Neural progenitor cell (in vitro differentiated cells): ENCODE measurements at regions not wholly inside any gene's neighbourhood (a gene's known extent, or its start where the extent isn't known, plus 50 kb on each side); places are given as distances from the start of the nearest gene placed in this dataset.

Source experiments
- DNase-seq: peaks from one replicate; pipeline ENCODE4 v3.0.0-alpha.2; 2016; ENCODE audit warnings: low spot score
- H2AFZ ChIP-seq: fragments of 200-600 bp; sonication (generic); replicated peaks from 2 replicates; pipeline ENCODE4 v1.6.1; 2016; ENCODE audit warnings: antibody characterized with exemption
- H3F3A ChIP-seq: fragments of 200-600 bp; sonication (generic); 2 replicates; pipeline ENCODE4 v1.6.1; 2016; ENCODE audit warnings: antibody characterized with exemption, low read depth
- H3K27ac ChIP-seq: fragments of 200-600 bp; sonication (generic); 2 replicates; pipeline ENCODE4 v1.5.1; 2016; ENCODE audit warnings: mild to moderate bottlenecking
- H3K27me3 ChIP-seq: fragments of 200-600 bp; sonication (generic); 2 replicates; pipeline ENCODE4 v1.6.1; 2016; ENCODE audit warnings: mild to moderate bottlenecking, moderate library complexity
- H3K36me3 ChIP-seq: fragments of 200-600 bp; sonication (generic); 2 replicates; pipeline ENCODE4 v1.5.1; 2016
- H3K4me1 ChIP-seq: fragments of 200-600 bp; sonication (generic); 2 replicates; pipeline ENCODE4 v1.6.1; 2016; ENCODE audit warnings: mixed run types
- H3K4me2 ChIP-seq: fragments of 200-600 bp; sonication (generic); 2 replicates; pipeline ENCODE4 v1.6.1; 2016
- H3K4me3 ChIP-seq: fragments of 200-600 bp; sonication (generic); 2 replicates; pipeline ENCODE4 v1.5.1; 2016
- H3K79me2 ChIP-seq: fragments of 200-600 bp; sonication (generic); 2 replicates; pipeline ENCODE4 v1.6.1; 2016; ENCODE audit warnings: low read depth
- H3K9ac ChIP-seq: fragments of 200-600 bp; sonication (generic); 2 replicates; pipeline ENCODE4 v1.6.1; 2016
- H3K9me3 ChIP-seq: fragments of 200-600 bp; sonication (generic); 2 replicates; pipeline ENCODE4 v1.5.1; 2016; ENCODE audit warnings: low read depth
- H4K20me1 ChIP-seq: fragments of 200-600 bp; sonication (generic); 2 replicates; pipeline ENCODE4 v1.6.1; 2016; ENCODE audit warnings: low read depth
- H3K27ac Mint-ChIP-seq: 3 replicates; pipeline ENCODE4 v1.8.0; 2021; ENCODE audit warnings: mixed read lengths
- H3K27me3 Mint-ChIP-seq: 2 replicates; pipeline ENCODE4 v1.8.0; 2022; ENCODE audit warnings: low read depth, mild to moderate bottlenecking, inconsistent platforms, moderate library complexity, mixed read lengths; ENCODE audit not compliant: insufficient read depth
- H3K36me3 Mint-ChIP-seq: 3 replicates; pipeline ENCODE4 v1.8.0; 2021; ENCODE audit warnings: mixed read lengths
- H3K4me1 Mint-ChIP-seq: 3 replicates; pipeline ENCODE4 v1.8.0; 2021; ENCODE audit warnings: mixed read lengths
- H3K4me3 Mint-ChIP-seq: 3 replicates; pipeline ENCODE4 v1.8.0; 2021; ENCODE audit warnings: mild to moderate bottlenecking, moderate library complexity, mixed read lengths
- H3K9me3 Mint-ChIP-seq: 3 replicates; pipeline ENCODE4 v1.8.0; 2020; ENCODE audit warnings: mixed read lengths
- CTCF ChIP-seq: fragments of 200-600 bp; sonication (generic); IDR thresholded peaks from 2 replicates; pipeline ENCODE4 v1.5.1; 2017; ENCODE audit warnings: antibody characterized with exemption, mild to moderate bottlenecking
- EZH2 ChIP-seq: fragments of 200-600 bp; sonication (generic); IDR thresholded peaks from 2 replicates; pipeline ENCODE4 v1.6.1; 2017; ENCODE audit warnings: antibody characterized with exemption, mild to moderate bottlenecking, moderate library complexity
- EZH2phosphoT487 ChIP-seq: fragments of 200-600 bp; sonication (generic); IDR thresholded peaks from 2 replicates; pipeline ENCODE4 v1.6.1; 2017; ENCODE audit warnings: antibody characterized with exemption

- no peak overlapping the region for H3K4me2 ChIP-seq
- H3K36me3 ChIP-seq, result no peaks in the 10 kb centered on the region
- Mint-ChIP-seq H3K9me3 (no peaks in the 10 kb centered on the region), H3K27ac (no peak overlapping the region), H3K4me1 (peaks cover 25% of the 10 kb centered on the region), H3K4me3 (no peak overlapping the region), H3K27me3 (peaks cover 2% of the 10 kb centered on the region), H3K36me3 (no peaks in the 10 kb centered on the region)
- DNase-seq, result no peak
- no peak overlapping the region for H3K4me3 ChIP-seq
- H3K27me3 ChIP-seq, result no peaks in the 10 kb centered on the region
- TF ChIP-seq EZH2phosphoT487 (no peak), CTCF (no peak), EZH2 (no peak)
- H3K9me3 ChIP-seq, result no peaks in the 10 kb centered on the region
- H2AFZ ChIP-seq, result no peak overlapping the region
- no peak overlapping the region for H3K9ac ChIP-seq
- H3K27ac ChIP-seq, result no peak overlapping the region
- H3F3A ChIP-seq, result no peaks in the 10 kb centered on the region
- no peaks in the 10 kb centered on the region for H3K79me2 ChIP-seq
- H3K4me1 ChIP-seq, result peaks cover 6% of the 10 kb centered on the region
- H4K20me1 ChIP-seq, result no peaks in the 10 kb centered on the region
Observed at GRCh38 chr4:176897226-176897625, 104.5 kb upstream of the VEGFC start.

GRCh38 chr4:176898791-176899190, 106.1 kb upstream of the VEGFC start:
- H3K9me3 Mint-ChIP-seq, result no peaks in the 10 kb centered on the region
- no peak overlapping the region for H2AFZ ChIP-seq
- DNase-seq, result no peak
- peaks cover 25% of the 10 kb centered on the region for H3K4me1 Mint-ChIP-seq
- peaks cover 6% of the 10 kb centered on the region for H3K4me1 ChIP-seq
- H3K4me3 Mint-ChIP-seq, result no peak overlapping the region
- no peaks in the 10 kb centered on the region for H3K36me3 Mint-ChIP-seq
- peaks cover 2% of the 10 kb centered on the region for H3K27me3 Mint-ChIP-seq
- no peaks in the 10 kb centered on the region for H4K20me1 ChIP-seq
- H3K27ac Mint-ChIP-seq, result no peak overlapping the region
- no peak overlapping the region for H3K9ac ChIP-seq
- H3K27me3 ChIP-seq, result no peaks in the 10 kb centered on the region
- H3K36me3 ChIP-seq, result no peaks in the 10 kb centered on the region
- H3K4me2 ChIP-seq, result no peak overlapping the region
- no peak for TF ChIP-seq CTCF
- TF ChIP-seq EZH2, result no peak
- TF ChIP-seq EZH2phosphoT487, result no peak
- H3K27ac ChIP-seq, result no peak overlapping the region
- no peaks in the 10 kb centered on the region for H3K9me3 ChIP-seq
- no peaks in the 10 kb centered on the region for H3F3A ChIP-seq
- no peaks in the 10 kb centered on the region for H3K79me2 ChIP-seq
- H3K4me3 ChIP-seq, result no peak overlapping the region

GRCh38 chr4:176902710-176903323, 110.1 kb upstream of the VEGFC start:
- no peaks in the 10 kb centered on the region for H3K4me1 Mint-ChIP-seq
- H3K4me3 ChIP-seq, result no peak overlapping the region
- H3K4me3 Mint-ChIP-seq, result no peak overlapping the region
- H3K9me3 Mint-ChIP-seq, result no peaks in the 10 kb centered on the region
- H3K36me3 Mint-ChIP-seq, result no peaks in the 10 kb centered on the region
- H2AFZ ChIP-seq, result no peak overlapping the region
- no peaks in the 10 kb centered on the region for H4K20me1 ChIP-seq
- no peak overlapping the region for H3K27ac Mint-ChIP-seq
- no peaks in the 10 kb centered on the region for H3K4me1 ChIP-seq
- no peak for TF ChIP-seq EZH2phosphoT487
- TF ChIP-seq EZH2, result no peak
- TF ChIP-seq CTCF, result no peak
- H3K27me3 Mint-ChIP-seq, result peaks cover 2% of the 10 kb centered on the region
- H3F3A ChIP-seq, result no peaks in the 10 kb centered on the region
- H3K79me2 ChIP-seq, result no peaks in the 10 kb centered on the region
- no peak overlapping the region for H3K27ac ChIP-seq
- H3K27me3 ChIP-seq, result no peaks in the 10 kb centered on the region
- H3K36me3 ChIP-seq, result no peaks in the 10 kb centered on the region
- no peak for DNase-seq
- H3K9ac ChIP-seq, result no peak overlapping the region
- H3K9me3 ChIP-seq, result no peaks in the 10 kb centered on the region
- H3K4me2 ChIP-seq, result no peak overlapping the region
